ENCODE measurements at regions not wholly inside any gene's neighbourhood (a gene's known extent, or its start where the extent isn't known, plus 50 kb on each side); places are given as distances from the start of the nearest gene placed in this dataset.

DNA sequence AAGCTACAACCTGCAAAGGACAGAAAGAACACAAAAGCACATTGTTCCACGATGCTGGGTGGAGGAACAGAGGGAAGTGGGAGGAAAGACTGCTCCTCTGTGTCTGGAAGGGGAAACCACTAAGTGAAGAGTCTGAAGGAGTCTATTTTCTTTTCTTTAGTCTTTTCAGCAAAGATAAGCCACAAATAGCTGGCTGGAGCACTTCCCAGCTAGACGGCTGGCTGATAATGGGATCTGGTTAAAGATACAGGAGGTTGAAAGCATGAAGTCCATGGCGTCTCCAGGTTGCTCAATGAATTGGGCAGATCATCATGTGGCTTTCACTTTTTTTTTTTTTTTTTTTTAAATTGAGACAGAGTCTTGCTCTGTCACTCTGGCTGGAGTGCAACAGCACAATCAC is 154.0 kb upstream of the KCNG1 start:
- TF ChIP-seq, protein P1, sequence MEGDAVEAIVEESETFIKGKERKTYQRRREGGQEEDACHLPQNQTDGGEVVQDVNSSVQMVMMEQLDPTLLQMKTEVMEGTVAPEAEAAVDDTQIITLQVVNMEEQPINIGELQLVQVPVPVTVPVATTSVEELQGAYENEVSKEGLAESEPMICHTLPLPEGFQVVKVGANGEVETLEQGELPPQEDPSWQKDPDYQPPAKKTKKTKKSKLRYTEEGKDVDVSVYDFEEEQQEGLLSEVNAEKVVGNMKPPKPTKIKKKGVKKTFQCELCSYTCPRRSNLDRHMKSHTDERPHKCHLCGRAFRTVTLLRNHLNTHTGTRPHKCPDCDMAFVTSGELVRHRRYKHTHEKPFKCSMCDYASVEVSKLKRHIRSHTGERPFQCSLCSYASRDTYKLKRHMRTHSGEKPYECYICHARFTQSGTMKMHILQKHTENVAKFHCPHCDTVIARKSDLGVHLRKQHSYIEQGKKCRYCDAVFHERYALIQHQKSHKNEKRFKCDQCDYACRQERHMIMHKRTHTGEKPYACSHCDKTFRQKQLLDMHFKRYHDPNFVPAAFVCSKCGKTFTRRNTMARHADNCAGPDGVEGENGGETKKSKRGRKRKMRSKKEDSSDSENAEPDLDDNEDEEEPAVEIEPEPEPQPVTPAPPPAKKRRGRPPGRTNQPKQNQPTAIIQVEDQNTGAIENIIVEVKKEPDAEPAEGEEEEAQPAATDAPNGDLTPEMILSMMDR (IDR thresholded peaks at IDR 0.05; ENCODE audit: insufficient read depth, low read length, poor library complexity, severe bottlenecking), result no peak
- TF ChIP-seq EZH2phosphoT487 (conservative IDR thresholded peaks at IDR 0.05; ENCODE audit: low read length), result no peak

Data from SU-DHL-6 (cell line).